ENCODE measurements at regions not wholly inside any gene's neighbourhood (a gene's known extent, or its start where the extent isn't known, plus 50 kb on each side); places are given as distances from the start of the nearest gene placed in this dataset.

DNA sequence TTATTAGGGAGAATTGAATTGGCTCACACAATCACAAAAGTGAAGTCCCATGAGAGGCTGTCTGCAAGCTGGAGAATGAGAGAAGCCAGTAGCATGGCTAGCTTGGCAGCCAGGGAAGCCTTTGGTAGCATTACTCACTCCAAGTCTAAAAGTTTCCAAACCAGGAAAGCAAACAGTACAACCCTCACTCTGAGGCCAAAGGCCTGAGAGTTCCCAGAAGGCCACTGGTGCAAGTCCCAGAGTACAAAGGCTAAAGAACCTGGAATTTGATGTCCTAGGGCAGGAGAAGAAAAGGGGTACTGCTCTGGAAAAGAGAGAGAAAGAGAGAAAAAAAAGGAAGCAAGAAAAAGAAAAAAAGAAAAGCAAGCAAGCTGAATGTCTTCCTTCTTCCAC lies 318.2 kb downstream of the RND3 start:
- H3K4me1 ChIP-seq (ENCODE audit: control insufficient read depth in 1 of 2, insufficient read depth in 2 of 2, low read length in 2 of 2) = no peaks in the 10 kb centered on the region
- no peak overlapping the region for H3K27ac ChIP-seq (ENCODE audit: low read depth, low read length)
- H2AK5ac ChIP-seq (ENCODE audit: low read length) = no peak overlapping the region
- H2BK120ac ChIP-seq (ENCODE audit: insufficient read depth, low read length, poor library complexity) = no peak overlapping the region
- no peaks in the 10 kb centered on the region for H3K36me3 ChIP-seq (ENCODE audit: control insufficient read depth in 1 of 2, insufficient read depth in 2 of 2, low read length in 2 of 2)
- no peak overlapping the region for H3K4me2 ChIP-seq (ENCODE audit: low read length)
- H3K79me1 ChIP-seq (ENCODE audit: low read length) = no peaks in the 10 kb centered on the region
- H4K8ac ChIP-seq (ENCODE audit: low read depth, low read length) = no peak overlapping the region
- H2BK12ac ChIP-seq (ENCODE audit: low read length) = no peak overlapping the region
- no peak overlapping the region for H4K91ac ChIP-seq (ENCODE audit: low read depth, low read length)
- no peak overlapping the region for H3K14ac ChIP-seq (ENCODE audit: low read length)
- no peak overlapping the region for H4K12ac ChIP-seq (ENCODE audit: low read depth, low read length)
- H3K4ac ChIP-seq (ENCODE audit: low read depth, low read length) = no peak overlapping the region
- H2BK5ac ChIP-seq (ENCODE audit: low read depth, low read length, poor library complexity) = no peak overlapping the region
- no peaks in the 10 kb centered on the region for H3K27me3 ChIP-seq (ENCODE audit: insufficient read depth, low read length)
- no peaks in the 10 kb centered on the region for H3K79me2 ChIP-seq (ENCODE audit: control insufficient read depth, insufficient read depth, low read length, poor library complexity)
- DNase-seq = no peak
- no peaks in the 10 kb centered on the region for H3K9me3 ChIP-seq (ENCODE audit: insufficient read depth, low read depth, low read length)
- H3K4me3 ChIP-seq (ENCODE audit: low read depth, low read length) = no peak overlapping the region
- H3K23ac ChIP-seq (ENCODE audit: low read length) = no peak overlapping the region
- H2AFZ ChIP-seq (ENCODE audit: insufficient read depth, low read length, poor library complexity) = no peak overlapping the region
- no peak overlapping the region for H3K9ac ChIP-seq (ENCODE audit: low read length)
- no peak overlapping the region for H3K18ac ChIP-seq (ENCODE audit: low read length)

DNA sequence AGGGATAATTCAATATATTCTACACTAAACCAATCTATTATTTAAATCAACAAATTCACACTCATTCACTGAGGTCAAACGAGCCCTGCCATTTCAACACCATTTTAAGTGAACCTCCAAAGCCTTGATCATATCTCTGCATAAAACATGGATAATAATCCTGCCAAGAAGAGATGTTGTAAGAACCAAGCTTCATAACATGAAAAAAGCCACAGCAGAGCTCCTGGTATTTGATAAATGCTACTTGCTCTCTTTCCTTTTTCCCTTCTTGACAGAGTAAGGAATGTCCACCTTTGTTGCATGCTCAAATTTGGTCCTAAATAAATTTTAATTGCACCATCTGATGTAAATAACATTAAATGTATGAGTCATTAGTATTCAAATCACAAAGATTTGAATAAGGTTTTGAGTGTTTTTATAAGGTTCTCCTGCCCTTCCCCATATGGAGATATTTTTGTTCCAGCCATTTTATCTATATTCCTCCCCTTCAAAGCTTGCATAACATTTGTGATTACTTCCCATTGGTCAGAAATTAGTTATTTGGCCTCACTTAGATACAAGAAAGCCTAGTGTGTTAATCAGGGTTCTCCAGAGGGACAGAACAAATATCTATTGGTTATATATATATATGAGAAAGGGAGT lies 318.8 kb downstream of the RND3 start:
- Histone ChIP-seq H3K23ac (ENCODE audit: low read length) (no peak overlapping the region), H3K4me2 (ENCODE audit: low read length) (no peak overlapping the region), H3K9ac (ENCODE audit: low read length) (no peak overlapping the region), H2AK5ac (ENCODE audit: low read length) (no peak overlapping the region), H3K14ac (ENCODE audit: low read length) (no peak overlapping the region), H3K27me3 (ENCODE audit: insufficient read depth, low read length) (no peaks in the 10 kb centered on the region), H3K79me1 (ENCODE audit: low read length) (no peaks in the 10 kb centered on the region), H2BK12ac (ENCODE audit: low read length) (no peak overlapping the region), H3K36me3 (ENCODE audit: control insufficient read depth in 1 of 2, insufficient read depth in 2 of 2, low read length in 2 of 2) (no peaks in the 10 kb centered on the region), H3K18ac (ENCODE audit: low read length) (no peak overlapping the region), H3K4me3 (ENCODE audit: low read depth, low read length) (no peak overlapping the region), H2BK5ac (ENCODE audit: low read depth, low read length, poor library complexity) (no peak overlapping the region), H3K4ac (ENCODE audit: low read depth, low read length) (no peak overlapping the region), H2BK120ac (ENCODE audit: insufficient read depth, low read length, poor library complexity) (no peak overlapping the region), H3K4me1 (ENCODE audit: control insufficient read depth in 1 of 2, insufficient read depth in 2 of 2, low read length in 2 of 2) (no peaks in the 10 kb centered on the region), H2AFZ (ENCODE audit: insufficient read depth, low read length, poor library complexity) (no peak overlapping the region), H3K79me2 (ENCODE audit: control insufficient read depth, insufficient read depth, low read length, poor library complexity) (no peaks in the 10 kb centered on the region), H4K12ac (ENCODE audit: low read depth, low read length) (no peak overlapping the region), H3K9me3 (ENCODE audit: insufficient read depth, low read depth, low read length) (no peaks in the 10 kb centered on the region), H4K91ac (ENCODE audit: low read depth, low read length) (no peak overlapping the region), H3K27ac (ENCODE audit: low read depth, low read length) (no peak overlapping the region), H4K8ac (ENCODE audit: low read depth, low read length) (no peak overlapping the region)
- DNase-seq = no peak
- no CpG with 5 or more reads among the region's 1 CpG for WGBS (ENCODE audit: extremely low coverage, insufficient coverage, insufficient read length)

DNA sequence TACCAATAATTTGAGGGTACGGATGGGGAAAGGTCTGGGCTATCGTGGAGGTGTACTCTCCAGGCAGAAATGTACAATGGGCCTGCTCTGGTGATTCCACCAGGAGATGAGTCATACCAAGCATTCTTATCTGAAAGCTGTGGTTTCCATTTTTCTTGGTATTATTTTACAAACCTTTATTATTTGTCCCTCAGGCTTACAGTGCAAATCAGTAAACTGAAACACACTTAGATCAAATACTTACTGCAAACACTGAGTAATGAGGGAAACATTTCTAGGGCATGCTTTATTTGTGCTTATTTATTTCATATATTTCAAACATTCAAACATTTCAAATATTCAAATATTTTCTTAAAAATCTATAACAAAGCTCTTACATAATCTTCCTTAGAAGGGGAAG lies 319.8 kb downstream of the RND3 start:
- no CpG with 5 or more reads among the region's 2 CpGs for WGBS (ENCODE audit: extremely low coverage, insufficient coverage, insufficient read length)
- Histone ChIP-seq H3K4me3 (ENCODE audit: low read depth, low read length) (no peak overlapping the region), H3K9me3 (ENCODE audit: insufficient read depth, low read depth, low read length) (no peaks in the 10 kb centered on the region), H3K18ac (ENCODE audit: low read length) (no peak overlapping the region), H3K27me3 (ENCODE audit: insufficient read depth, low read length) (no peaks in the 10 kb centered on the region), H3K79me1 (ENCODE audit: low read length) (no peaks in the 10 kb centered on the region), H3K9ac (ENCODE audit: low read length) (no peak overlapping the region), H3K14ac (ENCODE audit: low read length) (no peak overlapping the region), H2AK5ac (ENCODE audit: low read length) (no peak overlapping the region), H2BK12ac (ENCODE audit: low read length) (no peak overlapping the region), H2BK120ac (ENCODE audit: insufficient read depth, low read length, poor library complexity) (no peak overlapping the region), H4K8ac (ENCODE audit: low read depth, low read length) (no peak overlapping the region), H2BK5ac (ENCODE audit: low read depth, low read length, poor library complexity) (no peak overlapping the region), H4K91ac (ENCODE audit: low read depth, low read length) (no peak overlapping the region), H4K12ac (ENCODE audit: low read depth, low read length) (no peak overlapping the region), H3K4me2 (ENCODE audit: low read length) (no peak overlapping the region), H3K4ac (ENCODE audit: low read depth, low read length) (no peak overlapping the region), H2AFZ (ENCODE audit: insufficient read depth, low read length, poor library complexity) (no peak overlapping the region), H3K4me1 (ENCODE audit: control insufficient read depth in 1 of 2, insufficient read depth in 2 of 2, low read length in 2 of 2) (no peaks in the 10 kb centered on the region), H3K79me2 (ENCODE audit: control insufficient read depth, insufficient read depth, low read length, poor library complexity) (no peaks in the 10 kb centered on the region), H3K36me3 (ENCODE audit: control insufficient read depth in 1 of 2, insufficient read depth in 2 of 2, low read length in 2 of 2) (no peaks in the 10 kb centered on the region), H3K27ac (ENCODE audit: low read depth, low read length) (no peak overlapping the region), H3K23ac (ENCODE audit: low read length) (no peak overlapping the region)
- DNase-seq = peak in 1 of 2 donors; percentile 7

DNA sequence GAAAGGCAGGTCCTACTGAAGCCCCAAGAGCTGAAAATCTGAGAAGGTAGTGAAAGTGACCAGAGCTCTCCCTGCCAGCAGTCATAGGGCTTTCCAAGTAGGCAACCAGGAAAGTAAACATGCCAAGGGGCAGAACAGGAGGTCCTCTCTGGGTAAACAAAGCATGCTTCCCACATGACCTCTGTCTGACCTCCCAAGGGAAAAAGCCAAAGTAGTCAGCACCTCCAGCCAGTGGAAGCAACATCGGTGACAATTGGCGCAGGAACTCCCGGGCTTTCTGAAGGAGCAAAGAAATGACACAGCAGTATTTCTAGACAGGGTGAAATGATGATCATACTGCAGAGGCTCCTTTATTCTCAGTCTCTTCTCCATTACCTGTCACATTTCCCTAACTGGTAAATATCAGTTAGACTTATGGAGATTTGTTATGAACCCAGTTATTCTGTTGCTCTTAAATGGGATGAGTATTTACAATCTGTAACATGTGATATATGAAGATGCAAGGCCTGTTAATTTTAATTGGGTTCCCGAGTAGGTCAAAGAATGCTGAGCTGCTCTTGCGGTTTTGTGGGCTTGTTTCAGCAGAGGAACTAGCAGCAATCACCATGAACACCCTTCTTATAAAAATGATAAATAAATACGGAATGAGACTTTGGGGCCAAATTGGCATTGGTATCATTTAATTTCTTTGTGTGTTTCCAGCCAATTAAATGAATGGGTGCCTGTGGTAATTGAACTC lies 321.0 kb downstream of the RND3 start:
- no CpG with 5 or more reads among the region's 6 CpGs for WGBS (ENCODE audit: extremely low coverage, insufficient coverage, insufficient read length)
- Histone ChIP-seq H3K18ac (ENCODE audit: low read length) (no peak overlapping the region), H4K12ac (ENCODE audit: low read depth, low read length) (no peak overlapping the region)

More for the DNA sequence above, 321.0 kb downstream of the RND3 start:
- H3K9me3 ChIP-seq (ENCODE audit: insufficient read depth, low read depth, low read length) = no peaks in the 10 kb centered on the region
- H3K36me3 ChIP-seq (ENCODE audit: control insufficient read depth in 1 of 2, insufficient read depth in 2 of 2, low read length in 2 of 2) = no peaks in the 10 kb centered on the region
- H3K27me3 ChIP-seq (ENCODE audit: insufficient read depth, low read length) = no peaks in the 10 kb centered on the region
- H3K79me2 ChIP-seq (ENCODE audit: control insufficient read depth, insufficient read depth, low read length, poor library complexity) = no peaks in the 10 kb centered on the region
- no peak overlapping the region for H2BK12ac ChIP-seq (ENCODE audit: low read length)
- no peak overlapping the region for H3K4me3 ChIP-seq (ENCODE audit: low read depth, low read length)
- no peak overlapping the region for H3K4me2 ChIP-seq (ENCODE audit: low read length)
- H4K8ac ChIP-seq (ENCODE audit: low read depth, low read length) = no peak overlapping the region
- no peak overlapping the region for H3K9ac ChIP-seq (ENCODE audit: low read length)
- H3K4ac ChIP-seq (ENCODE audit: low read depth, low read length) = no peak overlapping the region
- H2AK5ac ChIP-seq (ENCODE audit: low read length) = no peak overlapping the region
- H2AFZ ChIP-seq (ENCODE audit: insufficient read depth, low read length, poor library complexity) = no peak overlapping the region
- H4K91ac ChIP-seq (ENCODE audit: low read depth, low read length) = no peak overlapping the region
- H2BK120ac ChIP-seq (ENCODE audit: insufficient read depth, low read length, poor library complexity) = no peak overlapping the region
- H3K4me1 ChIP-seq (ENCODE audit: control insufficient read depth in 1 of 2, insufficient read depth in 2 of 2, low read length in 2 of 2) = no peaks in the 10 kb centered on the region
- no peak overlapping the region for H2BK5ac ChIP-seq (ENCODE audit: low read depth, low read length, poor library complexity)
- DNase-seq = no peak
- H3K27ac ChIP-seq (ENCODE audit: low read depth, low read length) = no peak overlapping the region
- no peaks in the 10 kb centered on the region for H3K79me1 ChIP-seq (ENCODE audit: low read length)
- no peak overlapping the region for H3K14ac ChIP-seq (ENCODE audit: low read length)
- no peak overlapping the region for H3K23ac ChIP-seq (ENCODE audit: low read length)
